Skeletal muscle tissue (tissue), 3 donors: ENCODE measurements at regions not wholly inside any gene's neighbourhood (a gene's known extent, or its start where the extent isn't known, plus 50 kb on each side); places are given as distances from the start of the nearest gene placed in this dataset.

Source experiments
- H3K27ac ChIP-seq: one replicate; pipeline ENCODE4 v1.7.0; 2013; ENCODE audit warnings: mild to moderate bottlenecking, low read depth, low read length, inconsistent platforms
- H3K27me3 ChIP-seq, 3 donors: one replicate each; pipeline ENCODE4 v1.7.0; 2013; ENCODE audit warnings: low read length in 3 of 3; ENCODE audit not compliant: control insufficient read depth in 3 of 3, insufficient read depth in 3 of 3
- H3K36me3 ChIP-seq, 3 donors: one replicate each; pipeline ENCODE4 v1.7.0; 2013; ENCODE audit warnings: low read length in 3 of 3; ENCODE audit not compliant: control insufficient read depth in 3 of 3, insufficient read depth in 3 of 3
- H3K4me1 ChIP-seq, 3 donors: one replicate each; pipeline ENCODE4 v1.7.0; 2013; ENCODE audit warnings: low read length in 3 of 3, mild to moderate bottlenecking in 3 of 3; ENCODE audit not compliant: control insufficient read depth in 3 of 3, insufficient read depth in 3 of 3
- H3K4me3 ChIP-seq, 3 donors: one replicate each; pipeline ENCODE4 v1.7.0; 2013; ENCODE audit warnings: low read length in 3 of 3
- H3K9ac ChIP-seq, 3 donors: one replicate each; pipeline ENCODE4 v1.7.0; 2013; ENCODE audit warnings: low read length in 3 of 3, mild to moderate bottlenecking in 3 of 3, moderate library complexity in 2 of 3, low read depth in 1 of 3
- H3K9me3 ChIP-seq, 3 donors: one replicate each; pipeline ENCODE4 v1.7.0; 2013; ENCODE audit warnings: low read length in 3 of 3; ENCODE audit not compliant: control insufficient read depth in 3 of 3
- donor health status: Osteomylitis.

- Histone ChIP-seq H3K27me3 (no peaks in the 10 kb centered on the region), H3K27ac (no peak overlapping the region), H3K9me3 (no peaks in the 10 kb centered on the region), H3K4me1 (no peaks in the 10 kb centered on the region), H3K4me3 (no peak overlapping the region), H3K9ac (no peak overlapping the region), H3K36me3 (no peaks in the 10 kb centered on the region)
Observed at GRCh38 chr10:107847620-107848019, 683.1 kb upstream of the SORCS1 start.

- H3K4me1 ChIP-seq: no peaks in the 10 kb centered on the region
- no peak overlapping the region for H3K4me3 ChIP-seq
- H3K27me3 ChIP-seq: no peaks in the 10 kb centered on the region
- H3K9me3 ChIP-seq: no peaks in the 10 kb centered on the region
- no peak overlapping the region for H3K27ac ChIP-seq
- no peak overlapping the region for H3K9ac ChIP-seq
- no peaks in the 10 kb centered on the region for H3K36me3 ChIP-seq
Observed at GRCh38 chr10:107834706-107835105, 670.2 kb upstream of the SORCS1 start.

DNA sequence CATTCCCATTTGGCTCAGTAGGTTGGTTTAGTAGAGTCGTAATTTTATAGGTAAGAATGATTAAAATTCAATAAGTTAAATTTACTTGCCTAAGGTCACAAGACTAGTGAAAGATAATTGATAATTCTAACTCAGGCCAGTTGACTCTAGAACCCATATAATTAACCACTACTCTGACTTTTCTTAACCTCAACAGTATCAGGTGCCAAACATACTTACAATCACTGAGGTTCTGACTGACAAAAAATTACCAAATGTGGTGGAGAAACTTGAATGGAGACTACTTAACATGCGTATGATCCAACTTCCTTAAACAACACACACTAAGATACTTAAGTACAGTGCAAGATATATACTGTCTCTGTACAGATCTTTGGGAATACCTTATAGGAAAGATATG is 667.3 kb upstream of the SORCS1 start:
- Histone ChIP-seq H3K4me1 (no peaks in the 10 kb centered on the region), H3K27me3 (no peaks in the 10 kb centered on the region), H3K9ac (no peak overlapping the region), H3K27ac (no peak overlapping the region), H3K4me3 (no peak overlapping the region), H3K36me3 (no peaks in the 10 kb centered on the region), H3K9me3 (no peaks in the 10 kb centered on the region)

GRCh38 chr10:107829161-107829560 is 664.7 kb upstream of the SORCS1 start:
- Histone ChIP-seq H3K9ac (no peak overlapping the region), H3K9me3 (no peaks in the 10 kb centered on the region), H3K27me3 (no peaks in the 10 kb centered on the region), H3K27ac (no peak overlapping the region), H3K36me3 (no peaks in the 10 kb centered on the region), H3K4me3 (no peak overlapping the region), H3K4me1 (no peaks in the 10 kb centered on the region)

DNA sequence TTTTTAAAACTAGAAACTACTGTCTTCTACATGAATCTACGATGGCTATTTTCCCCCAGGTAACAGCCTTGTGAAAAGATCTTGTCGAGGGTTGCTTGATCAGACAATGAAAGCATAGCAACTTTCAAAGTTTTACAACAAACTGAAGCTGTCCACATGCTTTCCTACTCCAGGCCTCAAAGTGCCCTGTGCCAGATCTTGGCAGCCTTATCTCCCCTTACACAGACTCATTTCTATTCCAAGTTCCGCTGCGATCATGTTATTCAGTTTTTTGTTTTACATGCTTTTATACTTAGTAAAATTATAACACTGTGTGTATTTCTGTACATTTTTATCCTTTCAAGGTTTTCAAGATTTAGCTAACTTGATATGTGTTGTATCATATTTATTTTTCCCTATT is 661.7 kb upstream of the SORCS1 start:
- Histone ChIP-seq H3K9ac (no peak overlapping the region), H3K9me3 (no peaks in the 10 kb centered on the region), H3K36me3 (no peaks in the 10 kb centered on the region), H3K27ac (no peak overlapping the region), H3K4me3 (no peak overlapping the region), H3K27me3 (no peaks in the 10 kb centered on the region), H3K4me1 (no peaks in the 10 kb centered on the region)

DNA sequence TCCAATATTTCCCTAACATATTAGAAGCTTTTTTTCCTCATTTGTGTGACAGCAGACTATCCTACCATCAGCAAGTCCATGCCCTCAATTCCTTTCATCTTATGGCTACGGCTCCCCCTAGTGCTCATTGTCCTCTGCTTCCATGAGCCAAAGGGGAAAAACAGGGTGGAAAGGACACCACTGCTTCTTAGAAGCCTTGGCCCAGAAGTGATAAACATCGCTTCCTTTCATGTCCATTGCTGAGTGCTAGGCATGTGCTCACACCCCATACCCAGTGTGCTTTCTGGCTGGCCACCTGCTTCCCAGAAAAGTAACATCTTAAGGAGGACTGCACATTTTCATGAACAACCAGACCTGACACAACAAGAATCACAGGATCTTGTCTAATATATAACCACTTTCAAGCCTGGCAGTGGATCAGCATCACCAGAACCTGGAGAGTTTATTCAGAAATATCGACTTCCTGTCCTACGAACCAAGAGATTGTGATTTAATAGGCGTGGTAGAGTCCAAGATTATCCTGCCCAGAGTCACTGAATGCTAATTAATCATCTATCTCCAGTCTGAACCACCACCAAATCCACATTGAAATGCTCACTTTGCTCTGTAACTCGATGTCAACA is 650.5 kb upstream of the SORCS1 start:
- H3K27me3 ChIP-seq: no peaks in the 10 kb centered on the region

GRCh38 chr10:107813451-107814162 is 649.1 kb upstream of the SORCS1 start:
- no peaks in the 10 kb centered on the region for H3K9me3 ChIP-seq

More for the DNA sequence above, 650.5 kb upstream of the SORCS1 start:
- Histone ChIP-seq H3K4me3 (no peak overlapping the region), H3K9me3 (no peaks in the 10 kb centered on the region), H3K9ac (no peak overlapping the region), H3K27ac (no peak overlapping the region), H3K36me3 (no peaks in the 10 kb centered on the region), H3K4me1 (no peaks in the 10 kb centered on the region)

DNA sequence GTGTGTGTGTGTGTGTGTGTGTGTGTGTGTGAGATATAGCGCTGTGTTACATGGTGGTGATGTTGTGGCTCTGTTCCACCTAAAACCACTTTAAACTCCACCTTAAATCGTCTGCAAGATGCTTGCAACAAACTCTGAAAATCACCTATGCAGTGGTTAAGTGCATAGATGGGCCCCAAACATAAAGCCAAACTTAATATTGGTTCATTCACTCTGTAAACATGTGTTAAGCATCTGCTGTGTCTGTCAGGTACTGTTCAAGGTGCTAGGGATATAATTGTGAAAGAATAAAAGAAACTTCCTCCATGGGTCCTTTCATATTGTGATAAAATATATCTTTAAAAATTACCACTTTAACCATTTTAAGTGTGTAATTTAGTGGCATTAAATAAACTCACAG is 645.4 kb upstream of the SORCS1 start:
- no peaks in the 10 kb centered on the region for H3K9me3 ChIP-seq
- H3K36me3 ChIP-seq: no peaks in the 10 kb centered on the region
- H3K4me3 ChIP-seq: no peak overlapping the region
- H3K27ac ChIP-seq: no peak overlapping the region
- no peaks in the 10 kb centered on the region for H3K27me3 ChIP-seq
- no peak overlapping the region for H3K9ac ChIP-seq
- H3K4me1 ChIP-seq: no peaks in the 10 kb centered on the region

More at GRCh38 chr10:107813451-107814162, 649.1 kb upstream of the SORCS1 start:
- Histone ChIP-seq H3K36me3 (no peaks in the 10 kb centered on the region), H3K9ac (no peak overlapping the region), H3K27me3 (no peaks in the 10 kb centered on the region), H3K4me1 (no peaks in the 10 kb centered on the region), H3K27ac (no peak overlapping the region), H3K4me3 (no peak overlapping the region)

DNA sequence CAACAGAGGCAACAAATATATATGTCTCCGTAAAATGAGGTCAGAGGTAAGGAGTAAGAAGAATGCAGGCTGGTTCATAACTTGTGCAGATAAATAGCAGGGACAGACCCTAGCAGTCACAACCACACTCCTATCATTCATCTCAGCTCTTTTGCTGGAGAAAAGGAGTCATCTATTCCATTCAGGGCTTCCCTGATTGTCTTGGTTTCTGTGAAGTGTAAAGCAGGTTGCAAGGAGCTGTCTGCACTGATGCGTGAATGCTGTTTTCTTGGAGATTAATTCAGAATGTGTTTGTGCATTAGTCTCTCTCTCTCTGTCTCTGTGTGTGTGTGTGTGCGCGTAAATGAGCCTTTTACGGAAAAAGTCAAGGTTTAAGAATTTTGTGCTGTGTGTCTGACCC is 643.3 kb upstream of the SORCS1 start:
- H3K27ac ChIP-seq: no peak overlapping the region
- H3K9ac ChIP-seq: no peak overlapping the region
- H3K36me3 ChIP-seq: no peaks in the 10 kb centered on the region
- H3K4me3 ChIP-seq: no peak overlapping the region
- no peaks in the 10 kb centered on the region for H3K27me3 ChIP-seq
- no peaks in the 10 kb centered on the region for H3K4me1 ChIP-seq
- H3K9me3 ChIP-seq: no peaks in the 10 kb centered on the region

GRCh38 chr10:107806026-107806425 is 641.5 kb upstream of the SORCS1 start:
- Histone ChIP-seq H3K9ac (no peak overlapping the region), H3K36me3 (no peaks in the 10 kb centered on the region), H3K4me3 (no peak overlapping the region), H3K4me1 (no peaks in the 10 kb centered on the region), H3K9me3 (no peaks in the 10 kb centered on the region), H3K27me3 (no peaks in the 10 kb centered on the region), H3K27ac (no peak overlapping the region)
